GM21360 (cell line): ENCODE measurements at regions not wholly inside any gene's neighbourhood (a gene's known extent, or its start where the extent isn't known, plus 50 kb on each side); places are given as distances from the start of the nearest gene placed in this dataset.
"Not testable (repeated sequence)": the region's sequence is repeated elsewhere in the genome, so short reads cannot be mapped to it uniquely, and the experiment has no call there.

Source experiments
- ATAC-seq: cut with Tn5 transposase; IDR thresholded peaks from one replicate; pipeline ENCODE4 v1.9.1; 2021; ENCODE audit warnings: mild to moderate bottlenecking, moderate library complexity; ENCODE audit not compliant: unreplicated experiment

GRCh38 chr5:114146398-114146797 lies 215.5 kb upstream of the KCNN2 start:
- no peak for ATAC-seq

GRCh38 chr5:114148253-114148652 lies 213.6 kb upstream of the KCNN2 start:
- no peak for ATAC-seq

GRCh38 chr5:114148728-114149127 lies 213.1 kb upstream of the KCNN2 start:
- not testable (repeated sequence) for ATAC-seq

- no peak for ATAC-seq
These were observed 209.1 kb upstream of the KCNN2 start for GRCh38 chr5:114152656-114153360.

GRCh38 chr5:114153392-114153791 lies 208.5 kb upstream of the KCNN2 start:
- ATAC-seq = no peak

GRCh38 chr5:114153833-114154232 lies 208.0 kb upstream of the KCNN2 start:
- no peak for ATAC-seq

GRCh38 chr5:114166081-114166480 lies 195.8 kb upstream of the KCNN2 start:
- no peak for ATAC-seq

- no peak for ATAC-seq
These were observed 187.7 kb upstream of the KCNN2 start for GRCh38 chr5:114174131-114174530.

- ATAC-seq = no peak
These were observed 187.0 kb upstream of the KCNN2 start for GRCh38 chr5:114174837-114175236.

- no peak for ATAC-seq
These were observed 185.5 kb upstream of the KCNN2 start for GRCh38 chr5:114176356-114176755.

GRCh38 chr5:114179134-114179533 lies 182.7 kb upstream of the KCNN2 start:
- ATAC-seq = no peak

GRCh38 chr5:114184006-114184405 lies 177.9 kb upstream of the KCNN2 start:
- ATAC-seq = no peak

GRCh38 chr5:114185274-114185673 lies 176.6 kb upstream of the KCNN2 start:
- no peak for ATAC-seq

- ATAC-seq = no peak
These were observed 170.4 kb upstream of the KCNN2 start for GRCh38 chr5:114191441-114191840.

GRCh38 chr5:114192108-114192507 lies 169.8 kb upstream of the KCNN2 start:
- ATAC-seq = no peak

GRCh38 chr5:114201332-114201731 lies 160.5 kb upstream of the KCNN2 start:
- no peak for ATAC-seq

GRCh38 chr5:114204923-114205322 lies 156.9 kb upstream of the KCNN2 start:
- no peak for ATAC-seq

- no peak for ATAC-seq
These were observed 155.2 kb upstream of the KCNN2 start for GRCh38 chr5:114206640-114207039.

- no peak for ATAC-seq
These were observed 154.3 kb upstream of the KCNN2 start for GRCh38 chr5:114207615-114208014.

GRCh38 chr5:114208120-114208519 lies 153.8 kb upstream of the KCNN2 start:
- ATAC-seq = no peak

- no peak for ATAC-seq
These were observed 153.3 kb upstream of the KCNN2 start for GRCh38 chr5:114208588-114208987.

GRCh38 chr5:114210662-114211061 lies 151.2 kb upstream of the KCNN2 start:
- no peak for ATAC-seq

- no peak for ATAC-seq
These were observed 140.1 kb upstream of the KCNN2 start for GRCh38 chr5:114221807-114222206.
